ENCODE measurements at regions not wholly inside any gene's neighbourhood (a gene's known extent, or its start where the extent isn't known, plus 50 kb on each side); places are given as distances from the start of the nearest gene placed in this dataset.

DNA sequence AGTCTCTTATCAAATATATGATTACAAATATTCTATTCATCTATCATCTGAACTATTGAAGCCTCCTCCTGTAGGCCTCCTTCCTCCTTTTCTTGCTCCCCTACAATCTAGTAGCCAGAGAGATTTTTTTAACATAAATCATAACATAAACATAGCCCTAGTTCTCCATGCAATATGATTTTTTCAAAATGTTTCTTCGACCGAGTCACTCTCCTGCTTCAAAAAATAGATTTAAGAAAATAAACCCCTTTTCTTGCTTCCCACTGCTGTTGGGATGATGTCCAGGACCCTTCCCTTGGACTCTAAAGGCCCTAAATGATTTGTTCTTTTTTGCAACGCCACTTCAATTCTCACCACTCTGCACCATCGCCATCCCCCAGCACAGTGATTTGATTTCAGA is 319.7 kb upstream of the TSHZ3 start:
- intact Hi-C loops (cut with DNase I), result no loop called here
- Histone ChIP-seq H3K27ac (no peak overlapping the region), H3K9me3 (no peaks in the 10 kb centered on the region), H3K4me3 (no peak overlapping the region), H3K27me3 (replicated peaks; ENCODE audit: insufficient read depth) (no peaks in the 10 kb centered on the region), H3K36me3 (no peaks in the 10 kb centered on the region), H3K4me1 (replicated peaks) (peaks cover 1% of the 10 kb centered on the region)
- no peak for DNase-seq (ENCODE audit: low spot score)
- WGBS, result 75% methylated on average over 4 of the region's 4 CpGs
- TF ChIP-seq POLR2AphosphoS5 (IDR thresholded peaks at IDR 0.05), result no peak
- no peak for TF ChIP-seq POLR2A (IDR thresholded peaks at IDR 0.05)
- no peak for TF ChIP-seq CTCF (IDR thresholded peaks at IDR 0.05)

- no peak for TF ChIP-seq CTCF (IDR thresholded peaks at IDR 0.05)
- TF ChIP-seq POLR2AphosphoS5 (IDR thresholded peaks at IDR 0.05), result no peak
- no peak for TF ChIP-seq POLR2A (IDR thresholded peaks at IDR 0.05)
Measured at GRCh38 chr19:31670931-31671330, 321.7 kb upstream of the TSHZ3 start.

DNA sequence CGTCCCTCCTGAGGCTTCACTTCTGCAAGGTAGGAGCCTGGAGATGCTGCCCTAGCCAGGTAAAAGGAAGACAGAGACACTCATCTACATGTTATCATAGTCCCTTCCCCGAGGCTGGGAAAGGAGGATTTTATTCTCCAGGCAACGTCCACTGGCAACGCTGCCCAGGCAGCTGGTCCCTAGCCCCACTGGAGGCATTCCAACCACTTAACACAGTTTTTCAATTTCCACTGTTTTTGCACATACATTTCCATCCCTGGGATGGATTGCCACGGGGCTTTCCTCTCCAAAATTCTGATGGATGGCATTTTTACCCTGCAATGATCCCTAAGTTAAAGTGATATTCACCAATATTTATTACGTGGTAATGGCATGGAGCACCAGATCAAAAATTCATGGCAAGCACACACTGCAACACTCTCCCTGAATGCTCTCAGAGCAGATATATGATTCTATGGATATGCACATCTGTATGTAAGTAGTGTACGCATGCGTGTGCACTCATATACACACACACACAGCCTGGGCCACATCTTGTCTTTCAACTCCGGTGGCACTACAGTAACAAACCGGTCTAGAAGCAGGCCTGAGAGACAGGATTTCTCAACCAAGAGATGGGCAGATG is 322.3 kb upstream of the TSHZ3 start:
- Histone ChIP-seq H3K36me3 (no peaks in the 10 kb centered on the region), H3K4me3 (no peak overlapping the region), H3K27ac (no peak overlapping the region), H3K9me3 (no peaks in the 10 kb centered on the region), H3K27me3 (replicated peaks; ENCODE audit: insufficient read depth) (no peaks in the 10 kb centered on the region), H3K4me1 (replicated peaks) (peaks cover 10% of the 10 kb centered on the region)
- 88% methylated on average over 10 of the region's 10 CpGs for WGBS
- TF ChIP-seq CTCF (IDR thresholded peaks at IDR 0.05), result no peak
- TF ChIP-seq POLR2AphosphoS5 (IDR thresholded peaks at IDR 0.05), result no peak
- no peak for TF ChIP-seq POLR2A (IDR thresholded peaks at IDR 0.05)
- intact Hi-C loops (cut with DNase I), result no loop called here
- DNase-seq (ENCODE audit: low spot score), result no peak

More at GRCh38 chr19:31670931-31671330, 321.7 kb upstream of the TSHZ3 start:
- DNase-seq (ENCODE audit: low spot score), result no peak
- intact Hi-C loops (cut with DNase I), result no loop called here
- Histone ChIP-seq H3K4me3 (no peak overlapping the region), H3K27me3 (replicated peaks; ENCODE audit: insufficient read depth) (no peaks in the 10 kb centered on the region), H3K36me3 (no peaks in the 10 kb centered on the region), H3K4me1 (replicated peaks) (peaks cover 10% of the 10 kb centered on the region), H3K9me3 (no peaks in the 10 kb centered on the region), H3K27ac (no peak overlapping the region)
- 98% methylated on average over 10 of the region's 10 CpGs for WGBS

- TF ChIP-seq POLR2A (IDR thresholded peaks at IDR 0.05) (no peak), POLR2AphosphoS5 (IDR thresholded peaks at IDR 0.05) (peak; percentile 68), CTCF (IDR thresholded peaks at IDR 0.05) (no peak)
- Histone ChIP-seq H3K27ac (peak overlapping the region; percentile 4 to 71), H3K4me1 (replicated peaks) (peaks cover 10% of the 10 kb centered on the region), H3K9me3 (no peaks in the 10 kb centered on the region), H3K36me3 (no peaks in the 10 kb centered on the region), H3K4me3 (no peak overlapping the region), H3K27me3 (replicated peaks; ENCODE audit: insufficient read depth) (no peaks in the 10 kb centered on the region)
- 11% methylated on average over 11 of the region's 11 CpGs for WGBS
- intact Hi-C loops (cut with DNase I), result no loop called here
- DNase-seq (ENCODE audit: low spot score), result peak; percentile 40
Measured at GRCh38 chr19:31674503-31675192, 325.4 kb upstream of the TSHZ3 start.
